Endodermal cell (in vitro differentiated cells): ENCODE measurements at regions not wholly inside any gene's neighbourhood (a gene's known extent, or its start where the extent isn't known, plus 50 kb on each side); places are given as distances from the start of the nearest gene placed in this dataset.

Source experiments
- DNase-seq: peaks from one replicate; pipeline ENCODE4 v3.0.0-alpha.2; 2017
- H3K27ac ChIP-seq: 2 replicates; pipeline ENCODE4 v1.5.1; 2013; ENCODE audit warnings: mild to moderate bottlenecking, low read depth, low read length, moderate library complexity
- H3K27me3 ChIP-seq: 2 replicates; pipeline ENCODE4 v1.6.1; 2013; ENCODE audit warnings: mild to moderate bottlenecking, low read length, moderate library complexity; ENCODE audit not compliant: insufficient read depth, control insufficient read depth, poor library complexity, severe bottlenecking
- H3K36me3 ChIP-seq: 2 replicates; pipeline ENCODE4 v1.7.0; 2013; ENCODE audit warnings: mild to moderate bottlenecking, low read length, moderate library complexity; ENCODE audit not compliant: control insufficient read depth, insufficient read depth
- H3K4me1 ChIP-seq: one replicate; pipeline ENCODE4 v1.7.0; 2013; ENCODE audit warnings: low read length; ENCODE audit not compliant: control insufficient read depth, insufficient read depth
- H3K4me3 ChIP-seq: 2 replicates; pipeline ENCODE4 v1.5.1; 2013; ENCODE audit warnings: mild to moderate bottlenecking, low read length, moderate library complexity
- H3K9ac ChIP-seq: 2 replicates; pipeline ENCODE4 v1.6.1; 2013; ENCODE audit warnings: mild to moderate bottlenecking, low read length, moderate library complexity; ENCODE audit not compliant: poor library complexity, severe bottlenecking; ENCODE audit errors: extremely low read depth
- H3K9me3 ChIP-seq: 2 replicates; pipeline ENCODE4 v1.6.1; 2013; ENCODE audit warnings: mild to moderate bottlenecking, low read length, moderate library complexity; ENCODE audit not compliant: control insufficient read depth
- H3K27ac Mint-ChIP-seq: 2 replicates; pipeline ENCODE4 v1.8.0; 2020; ENCODE audit warnings: mixed read lengths
- H3K27me3 Mint-ChIP-seq: 2 replicates; pipeline ENCODE4 v1.8.0; 2021; ENCODE audit warnings: mild to moderate bottlenecking, mixed read lengths; ENCODE audit not compliant: insufficient read depth
- H3K36me3 Mint-ChIP-seq: 2 replicates; pipeline ENCODE4 v1.8.0; 2020; ENCODE audit warnings: low read depth, mixed read lengths
- H3K4me1 Mint-ChIP-seq: 2 replicates; pipeline ENCODE4 v1.8.0; 2020; ENCODE audit warnings: mixed read lengths
- H3K4me3 Mint-ChIP-seq: 2 replicates; pipeline ENCODE4 v1.8.0; 2020; ENCODE audit warnings: mild to moderate bottlenecking, moderate library complexity, mixed read lengths
- H3K9me3 Mint-ChIP-seq: 2 replicates; pipeline ENCODE4 v1.8.0; 2020; ENCODE audit warnings: mild to moderate bottlenecking, mixed read lengths
- CTCF ChIP-seq: fragments of 200-600 bp; sonication (generic); conservative IDR thresholded peaks from 2 replicates; pipeline ENCODE4 v1.5.0; 2021; ENCODE audit warnings: antibody characterized with exemption, mild to moderate bottlenecking
- WGBS, 2 experiments: methylation state at CpG; one replicate each; pipeline versions ENCODE4 v1.1.5 to v1.1.7; 2013; ENCODE audit warnings: missing lambda C conversion rate in 2 of 2, mixed read lengths in 1 of 2; ENCODE audit not compliant: insufficient coverage in 1 of 2, insufficient read length in 1 of 2; 5-methylcytosine and 5-hydroxymethylcytosine counted together

DNA sequence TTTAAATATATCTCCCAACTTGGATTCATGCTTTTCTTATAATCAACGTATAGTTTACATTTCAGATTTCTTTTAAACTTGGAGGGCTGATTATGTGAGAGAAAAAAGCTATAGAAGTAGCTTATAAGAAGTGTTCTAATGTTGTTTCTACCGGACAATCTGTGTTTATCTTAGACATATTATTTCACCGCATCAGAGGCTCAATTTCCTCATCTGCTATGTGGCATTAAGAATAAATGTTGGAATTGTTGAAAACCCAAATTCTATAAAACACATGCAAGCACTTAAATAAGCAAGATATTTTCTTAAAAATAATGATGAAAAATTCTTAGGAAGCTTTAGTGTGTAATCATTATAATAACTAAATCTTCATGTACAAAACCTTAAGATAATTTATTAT lies 407.9 kb downstream of the HRH4 start:
- Histone ChIP-seq H3K4me1 (no peaks in the 10 kb centered on the region), H3K27ac (no peak overlapping the region), H3K4me3 (no peak overlapping the region), H3K27me3 (no peaks in the 10 kb centered on the region), H3K9ac (no peak overlapping the region), H3K36me3 (no peaks in the 10 kb centered on the region), H3K9me3 (no peaks in the 10 kb centered on the region)
- Mint-ChIP-seq H3K4me3 (no peak overlapping the region), H3K36me3 (no peaks in the 10 kb centered on the region), H3K27ac (no peak overlapping the region), H3K9me3 (no peaks in the 10 kb centered on the region), H3K27me3 (no peaks in the 10 kb centered on the region), H3K4me1 (peaks cover 6% of the 10 kb centered on the region)
- no peak for TF ChIP-seq CTCF
- WGBS, 2 experiments, result no CpG with 5 or more reads among the region's 3 CpGs
- no peak for DNase-seq

- H3K4me3 ChIP-seq, result no peak overlapping the region
- H3K36me3 ChIP-seq, result no peaks in the 10 kb centered on the region
- no peaks in the 10 kb centered on the region for H3K9me3 Mint-ChIP-seq
- H3K27me3 Mint-ChIP-seq, result no peaks in the 10 kb centered on the region
- H3K4me1 ChIP-seq, result no peaks in the 10 kb centered on the region
- no peak overlapping the region for H3K9ac ChIP-seq
- DNase-seq, result no peak
- no peak for TF ChIP-seq CTCF
- no peak overlapping the region for H3K27ac ChIP-seq
- WGBS, 2 experiments, result 57 to 82% methylated on average over 1 to 4 of the region's 4 CpGs
- H3K4me3 Mint-ChIP-seq, result no peak overlapping the region
- H3K36me3 Mint-ChIP-seq, result no peaks in the 10 kb centered on the region
- peaks cover under 1% of the 10 kb centered on the region for H3K9me3 ChIP-seq
- H3K27me3 ChIP-seq, result no peaks in the 10 kb centered on the region
- H3K27ac Mint-ChIP-seq, result no peak overlapping the region
- peaks cover 8% of the 10 kb centered on the region for H3K4me1 Mint-ChIP-seq
Observed at GRCh38 chr18:24868760-24869237, 408.4 kb downstream of the HRH4 start.

GRCh38 chr18:24869285-24869684 lies 408.8 kb downstream of the HRH4 start:
- Mint-ChIP-seq H3K4me3 (no peak overlapping the region), H3K4me1 (peaks cover 10% of the 10 kb centered on the region), H3K9me3 (no peaks in the 10 kb centered on the region), H3K27me3 (no peaks in the 10 kb centered on the region), H3K27ac (no peak overlapping the region), H3K36me3 (no peaks in the 10 kb centered on the region)
- Histone ChIP-seq H3K9ac (no peak overlapping the region), H3K4me1 (peaks cover under 1% of the 10 kb centered on the region), H3K4me3 (no peak overlapping the region), H3K9me3 (peaks cover 5% of the 10 kb centered on the region), H3K27me3 (no peaks in the 10 kb centered on the region), H3K36me3 (no peaks in the 10 kb centered on the region), H3K27ac (no peak overlapping the region)
- no peak for TF ChIP-seq CTCF
- no peak for DNase-seq
- WGBS, 2 experiments, result 55 to 75% methylated on average over 2 to 3 of the region's 3 CpGs
